ENCODE measurements at regions not wholly inside any gene's neighbourhood (a gene's known extent, or its start where the extent isn't known, plus 50 kb on each side); places are given as distances from the start of the nearest gene placed in this dataset.

DNA sequence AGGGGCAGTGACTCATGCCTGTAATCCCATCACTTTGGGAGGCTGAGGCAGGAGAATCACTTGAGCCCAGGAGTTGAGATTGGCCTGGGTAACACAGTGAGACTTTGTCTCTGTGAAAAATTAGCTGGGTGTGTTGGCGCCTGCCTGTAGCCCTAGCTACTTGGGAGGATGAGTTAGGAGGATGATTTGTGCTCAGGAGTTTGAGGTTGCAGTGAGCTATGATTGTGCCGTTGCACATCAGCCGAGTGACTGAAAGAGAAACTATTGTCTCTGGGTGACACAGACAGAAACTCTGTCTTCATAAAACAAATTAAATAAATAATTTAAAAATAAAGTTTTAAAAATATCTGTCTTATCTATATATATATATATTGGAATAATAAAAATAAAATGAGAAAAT is 1844.6 kb upstream of the PIK3C3 start:
- TF ChIP-seq, protein P1, sequence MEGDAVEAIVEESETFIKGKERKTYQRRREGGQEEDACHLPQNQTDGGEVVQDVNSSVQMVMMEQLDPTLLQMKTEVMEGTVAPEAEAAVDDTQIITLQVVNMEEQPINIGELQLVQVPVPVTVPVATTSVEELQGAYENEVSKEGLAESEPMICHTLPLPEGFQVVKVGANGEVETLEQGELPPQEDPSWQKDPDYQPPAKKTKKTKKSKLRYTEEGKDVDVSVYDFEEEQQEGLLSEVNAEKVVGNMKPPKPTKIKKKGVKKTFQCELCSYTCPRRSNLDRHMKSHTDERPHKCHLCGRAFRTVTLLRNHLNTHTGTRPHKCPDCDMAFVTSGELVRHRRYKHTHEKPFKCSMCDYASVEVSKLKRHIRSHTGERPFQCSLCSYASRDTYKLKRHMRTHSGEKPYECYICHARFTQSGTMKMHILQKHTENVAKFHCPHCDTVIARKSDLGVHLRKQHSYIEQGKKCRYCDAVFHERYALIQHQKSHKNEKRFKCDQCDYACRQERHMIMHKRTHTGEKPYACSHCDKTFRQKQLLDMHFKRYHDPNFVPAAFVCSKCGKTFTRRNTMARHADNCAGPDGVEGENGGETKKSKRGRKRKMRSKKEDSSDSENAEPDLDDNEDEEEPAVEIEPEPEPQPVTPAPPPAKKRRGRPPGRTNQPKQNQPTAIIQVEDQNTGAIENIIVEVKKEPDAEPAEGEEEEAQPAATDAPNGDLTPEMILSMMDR (IDR thresholded peaks at IDR 0.05) = no peak
- no peak for TF ChIP-seq EP300 (IDR thresholded peaks at IDR 0.05; ENCODE audit: low read depth)
